HEK293 (cell line): ENCODE measurements at regions not wholly inside any gene's neighbourhood (a gene's known extent, or its start where the extent isn't known, plus 50 kb on each side); places are given as distances from the start of the nearest gene placed in this dataset.

ENCODE experiments used
- CTCF ChIA-PET: fragments of 350-600 bp; formaldehyde crosslinking; extraction: SDS; loops from one replicate; lab custom pipeline; 2021; ENCODE audit warnings: antibody characterized with exemption; lab: Yijun Ruan, JAX
- POLR2A ChIA-PET: fragments of 300-600 bp; formaldehyde crosslinking; extraction: SDS; loops from one replicate; lab custom pipeline; 2020; ENCODE audit warnings: antibody characterized with exemption, inconsistent platforms; lab: Yijun Ruan, JAX
- H3K27ac ChIP-seq: fragments of 200-500 bp; sonication (Bioruptor generic); 2 replicates; pipeline ENCODE4 v1.5.1; 2014; ENCODE audit warnings: low read depth, low read length, control low read depth, inconsistent platforms; ENCODE audit errors: extremely low read depth
- H3K36me3 ChIP-seq, 2 experiments: fragments of 200-500 bp in 1 of 2; sonication (Bioruptor generic) in 1 of 2; 1 replicate in 1 of 2; 2 replicates in 1 of 2; pipeline ENCODE4 v1.5.1; 2014 to 2017; ENCODE audit warnings: inconsistent platforms in 2 of 2, low read length in 2 of 2; ENCODE audit not compliant: control insufficient read depth in 2 of 2, insufficient read depth in 1 of 2
- H3K4me1 ChIP-seq: fragments of 200-500 bp; sonication (Bioruptor generic); 2 replicates; pipeline ENCODE4 v1.5.1; 2014; ENCODE audit warnings: mild to moderate bottlenecking, low read length, inconsistent platforms; ENCODE audit not compliant: control insufficient read depth, insufficient read depth
- H3K4me3 ChIP-seq: 2 replicates; pipeline ENCODE4 v1.5.1; 2011; ENCODE audit warnings: low read depth, mild to moderate bottlenecking, control low read depth, low read length, moderate library complexity
- H3K9me3 ChIP-seq: fragments of 200-500 bp; sonication (Bioruptor generic); 2 replicates; pipeline ENCODE4 v1.5.1; 2014; ENCODE audit warnings: low read depth, low read length, inconsistent platforms; ENCODE audit not compliant: control insufficient read depth, insufficient read depth
- BCL11A ChIP-seq: fragments of 450-650 bp; formaldehyde crosslinking; IDR thresholded peaks from 2 replicates; pipeline ENCODE4 v1.5.1; 2016; ENCODE audit warnings: low read depth, missing biosample characterization, missing genetic modification characterization
- GLIS1 ChIP-seq: fragments of 450-650 bp; formaldehyde crosslinking; IDR thresholded peaks from 2 replicates; pipeline ENCODE4 v1.5.1; 2016; ENCODE audit warnings: missing biosample characterization, missing genetic modification characterization
- ZFP37 ChIP-seq: fragments of 450-650 bp; formaldehyde crosslinking; IDR thresholded peaks from 2 replicates; pipeline ENCODE4 v1.5.1; 2016; ENCODE audit warnings: missing biosample characterization, missing genetic modification characterization
- ZFP41 ChIP-seq: fragments of 450-650 bp; formaldehyde crosslinking; IDR thresholded peaks from 2 replicates; pipeline ENCODE4 v1.5.1; 2016; ENCODE audit warnings: missing biosample characterization, missing genetic modification characterization, borderline replicate concordance
- ZNF140 ChIP-seq: fragments of 450-650 bp; formaldehyde crosslinking; IDR thresholded peaks from 2 replicates; pipeline ENCODE4 v1.5.1; 2016; ENCODE audit warnings: missing biosample characterization, missing genetic modification characterization
- ZNF175 ChIP-seq: fragments of 450-650 bp; formaldehyde crosslinking; IDR thresholded peaks from 2 replicates; pipeline ENCODE4 v1.5.1; 2016; ENCODE audit warnings: missing biosample characterization, missing genetic modification characterization
- ZNF302 ChIP-seq: fragments of 450-650 bp; formaldehyde crosslinking; IDR thresholded peaks from 2 replicates; pipeline ENCODE4 v1.5.1; 2016; ENCODE audit warnings: missing biosample characterization, missing genetic modification characterization, low read depth
- ZNF335 ChIP-seq: fragments of 450-650 bp; formaldehyde crosslinking; conservative IDR thresholded peaks from 2 replicates; pipeline ENCODE4 v1.5.1; 2016; ENCODE audit warnings: missing biosample characterization, missing genetic modification characterization
- ZNF341 ChIP-seq: fragments of 450-650 bp; formaldehyde crosslinking; IDR thresholded peaks from 2 replicates; pipeline ENCODE4; 2016; ENCODE audit warnings: low read depth, missing biosample characterization, missing genetic modification characterization
- ZNF629 ChIP-seq: fragments of 450-650 bp; formaldehyde crosslinking; IDR thresholded peaks from 2 replicates; pipeline ENCODE4 v1.5.1; 2017; ENCODE audit warnings: missing biosample characterization, missing genetic modification characterization
- ZNF677 ChIP-seq: fragments of 450-650 bp; IDR thresholded peaks from 2 replicates; pipeline ENCODE4 v1.5.0; 2018; ENCODE audit warnings: missing biosample characterization, mild to moderate bottlenecking, missing genetic modification characterization, moderate library complexity
- ZSCAN30 ChIP-seq: fragments of 450-650 bp; IDR thresholded peaks from 2 replicates; pipeline ENCODE4 v1.5.1; 2018; ENCODE audit warnings: missing biosample characterization, mild to moderate bottlenecking, missing genetic modification characterization, moderate library complexity
- ZXDB ChIP-seq: fragments of 450-650 bp; formaldehyde crosslinking; IDR thresholded peaks from 2 replicates; pipeline ENCODE4 v1.5.1; 2016; ENCODE audit warnings: missing biosample characterization, missing genetic modification characterization
- TF ChIP-seq, protein P1 (sequence below): fragments of 450-650 bp; formaldehyde crosslinking; IDR thresholded peaks from 2 replicates; pipeline ENCODE4 v1.5.1; 2016; ENCODE audit warnings: missing biosample characterization, missing genetic modification characterization
- TF ChIP-seq, protein P2 (sequence below): fragments of 450-650 bp; formaldehyde crosslinking; optimal IDR thresholded peaks from 2 replicates; pipeline ENCODE3; 2016; ENCODE audit warnings: missing biosample characterization, mild to moderate bottlenecking, missing genetic modification characterization
- TF ChIP-seq, protein P3 (sequence below): fragments of 450-650 bp; formaldehyde crosslinking; IDR thresholded peaks from 2 replicates; pipeline ENCODE4 v1.5.1; 2016; ENCODE audit warnings: missing biosample characterization, missing genetic modification characterization
- TF ChIP-seq, protein P4 (sequence below): fragments of 450-650 bp; formaldehyde crosslinking; IDR thresholded peaks from 2 replicates; pipeline ENCODE4 v1.5.1; 2016; ENCODE audit warnings: missing biosample characterization, missing genetic modification characterization
- TF ChIP-seq, protein P5 (sequence below): fragments of 450-650 bp; formaldehyde crosslinking; conservative IDR thresholded peaks from 2 replicates; pipeline ENCODE4 v1.5.1; 2016; ENCODE audit warnings: low read depth, missing biosample characterization, missing genetic modification characterization
- TF ChIP-seq, protein P6 (sequence below): fragments of 450-650 bp; formaldehyde crosslinking; IDR thresholded peaks from 2 replicates; pipeline ENCODE4 v1.5.1; 2017; ENCODE audit warnings: missing biosample characterization, mild to moderate bottlenecking, missing genetic modification characterization, moderate library complexity
- TF ChIP-seq, protein P7 (sequence below): fragments of 450-650 bp; formaldehyde crosslinking; IDR thresholded peaks from 2 replicates; pipeline ENCODE4 v1.5.1; 2016; ENCODE audit warnings: missing biosample characterization, missing genetic modification characterization

DNA sequence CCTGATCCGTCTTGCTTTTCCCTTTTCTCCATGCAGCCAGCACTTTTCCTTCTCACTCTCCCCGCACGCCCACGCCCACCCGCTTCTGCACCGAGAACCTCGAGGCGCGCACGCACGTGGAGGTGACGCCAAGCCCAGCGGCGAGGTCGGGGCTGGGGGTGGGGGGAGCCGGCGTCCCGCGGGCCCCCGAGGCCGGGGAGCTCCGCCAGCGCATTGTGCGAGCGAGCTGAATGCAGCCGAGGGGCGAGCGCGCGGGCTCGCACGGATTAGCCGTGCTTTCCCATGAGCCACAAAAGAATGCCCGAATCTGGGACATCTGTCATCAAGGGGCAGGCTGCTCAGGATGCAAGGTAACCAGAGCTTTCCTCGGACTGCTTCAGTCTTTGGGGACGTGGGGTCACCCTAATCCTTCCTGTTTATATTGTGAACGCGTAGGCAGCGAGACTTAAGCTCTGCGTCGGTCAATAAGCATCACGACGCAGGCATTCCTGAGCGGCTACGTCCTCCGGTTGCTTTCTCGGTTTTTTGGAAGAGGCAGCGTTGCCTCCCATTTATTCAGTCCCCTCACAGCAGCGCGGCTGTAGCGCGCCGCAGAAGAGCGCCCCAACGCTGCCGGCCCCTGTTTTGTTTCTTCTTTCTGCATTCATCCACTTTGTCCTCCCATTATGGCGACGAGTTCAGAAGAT lies 67.3 kb upstream of the AKT3 start:
- ChIA-PET CTCF (interaction anchor here (0.5 to 1.5 kb wide), 6 partner anchors 10 to 633 kb away, joined by 3 to 6 read pairs (median 3); no protein-coding TSS in a partner anchor), POLR2A (interaction anchor here (1.1 to 1.5 kb wide), 3 partner anchors 8 to 131 kb away, joined by 5 to 8 read pairs (median 5); no protein-coding TSS in a partner anchor)
- Histone ChIP-seq H3K27ac (no peak overlapping the region; the same call in 1 of the 2 replicates), H3K9me3 (no peaks in the 10 kb centered on the region), H3K4me3 (peak overlapping the region; percentile 54), H3K36me3 (no peaks in the 10 kb centered on the region), H3K4me1 (peaks cover 3% of the 10 kb centered on the region; the same call in 1 of the 2 replicates)
- TF ChIP-seq ZXDB (tag by site-specific recombination) (peak; percentile 53; the same call in 1 of the 2 replicates), ZNF335 (tag by site-specific recombination) (peak; percentile 94), ZNF629 (tag by site-specific recombination) (peak; percentile 80; the same call in 1 of the 2 replicates), GLIS1 (tag by site-specific recombination) (peak; percentile 11; the same call in 1 of the 2 replicates), ZSCAN30 (0 out of 2 replicates have a peak, but pooled peaks have one; percentile 37), ZFP37 (tag by site-specific recombination) (peak; percentile 59; the same call in 1 of the 2 replicates), ZFP41 (tag by site-specific recombination) (no peak), ZNF302 (tag by site-specific recombination) (no peak), ZNF341 (tag by site-specific recombination) (peak; percentile 44), BCL11A (tag by site-specific recombination) (no peak), ZNF677 (tag by site-specific recombination) (no peak), ZNF175 (no peak), ZNF140 (tag by site-specific recombination) (no peak)
- TF ChIP-seq, protein P1, sequence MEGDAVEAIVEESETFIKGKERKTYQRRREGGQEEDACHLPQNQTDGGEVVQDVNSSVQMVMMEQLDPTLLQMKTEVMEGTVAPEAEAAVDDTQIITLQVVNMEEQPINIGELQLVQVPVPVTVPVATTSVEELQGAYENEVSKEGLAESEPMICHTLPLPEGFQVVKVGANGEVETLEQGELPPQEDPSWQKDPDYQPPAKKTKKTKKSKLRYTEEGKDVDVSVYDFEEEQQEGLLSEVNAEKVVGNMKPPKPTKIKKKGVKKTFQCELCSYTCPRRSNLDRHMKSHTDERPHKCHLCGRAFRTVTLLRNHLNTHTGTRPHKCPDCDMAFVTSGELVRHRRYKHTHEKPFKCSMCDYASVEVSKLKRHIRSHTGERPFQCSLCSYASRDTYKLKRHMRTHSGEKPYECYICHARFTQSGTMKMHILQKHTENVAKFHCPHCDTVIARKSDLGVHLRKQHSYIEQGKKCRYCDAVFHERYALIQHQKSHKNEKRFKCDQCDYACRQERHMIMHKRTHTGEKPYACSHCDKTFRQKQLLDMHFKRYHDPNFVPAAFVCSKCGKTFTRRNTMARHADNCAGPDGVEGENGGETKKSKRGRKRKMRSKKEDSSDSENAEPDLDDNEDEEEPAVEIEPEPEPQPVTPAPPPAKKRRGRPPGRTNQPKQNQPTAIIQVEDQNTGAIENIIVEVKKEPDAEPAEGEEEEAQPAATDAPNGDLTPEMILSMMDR (tag by site-specific recombination): peak; percentile 69
- TF ChIP-seq, protein P2, sequence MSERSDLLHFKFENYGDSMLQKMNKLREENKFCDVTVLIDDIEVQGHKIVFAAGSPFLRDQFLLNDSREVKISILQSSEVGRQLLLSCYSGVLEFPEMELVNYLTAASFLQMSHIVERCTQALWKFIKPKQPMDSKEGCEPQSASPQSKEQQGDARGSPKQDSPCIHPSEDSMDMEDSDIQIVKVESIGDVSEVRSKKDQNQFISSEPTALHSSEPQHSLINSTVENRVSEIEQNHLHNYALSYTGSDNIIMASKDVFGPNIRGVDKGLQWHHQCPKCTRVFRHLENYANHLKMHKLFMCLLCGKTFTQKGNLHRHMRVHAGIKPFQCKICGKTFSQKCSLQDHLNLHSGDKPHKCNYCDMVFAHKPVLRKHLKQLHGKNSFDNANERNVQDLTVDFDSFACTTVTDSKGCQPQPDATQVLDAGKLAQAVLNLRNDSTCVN: peak; percentile 96
- TF ChIP-seq, protein P3, sequence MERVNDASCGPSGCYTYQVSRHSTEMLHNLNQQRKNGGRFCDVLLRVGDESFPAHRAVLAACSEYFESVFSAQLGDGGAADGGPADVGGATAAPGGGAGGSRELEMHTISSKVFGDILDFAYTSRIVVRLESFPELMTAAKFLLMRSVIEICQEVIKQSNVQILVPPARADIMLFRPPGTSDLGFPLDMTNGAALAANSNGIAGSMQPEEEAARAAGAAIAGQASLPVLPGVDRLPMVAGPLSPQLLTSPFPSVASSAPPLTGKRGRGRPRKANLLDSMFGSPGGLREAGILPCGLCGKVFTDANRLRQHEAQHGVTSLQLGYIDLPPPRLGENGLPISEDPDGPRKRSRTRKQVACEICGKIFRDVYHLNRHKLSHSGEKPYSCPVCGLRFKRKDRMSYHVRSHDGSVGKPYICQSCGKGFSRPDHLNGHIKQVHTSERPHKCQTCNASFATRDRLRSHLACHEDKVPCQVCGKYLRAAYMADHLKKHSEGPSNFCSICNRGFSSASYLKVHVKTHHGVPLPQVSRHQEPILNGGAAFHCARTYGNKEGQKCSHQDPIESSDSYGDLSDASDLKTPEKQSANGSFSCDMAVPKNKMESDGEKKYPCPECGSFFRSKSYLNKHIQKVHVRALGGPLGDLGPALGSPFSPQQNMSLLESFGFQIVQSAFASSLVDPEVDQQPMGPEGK (tag by site-specific recombination): peak; percentile 82
- TF ChIP-seq, protein P4, sequence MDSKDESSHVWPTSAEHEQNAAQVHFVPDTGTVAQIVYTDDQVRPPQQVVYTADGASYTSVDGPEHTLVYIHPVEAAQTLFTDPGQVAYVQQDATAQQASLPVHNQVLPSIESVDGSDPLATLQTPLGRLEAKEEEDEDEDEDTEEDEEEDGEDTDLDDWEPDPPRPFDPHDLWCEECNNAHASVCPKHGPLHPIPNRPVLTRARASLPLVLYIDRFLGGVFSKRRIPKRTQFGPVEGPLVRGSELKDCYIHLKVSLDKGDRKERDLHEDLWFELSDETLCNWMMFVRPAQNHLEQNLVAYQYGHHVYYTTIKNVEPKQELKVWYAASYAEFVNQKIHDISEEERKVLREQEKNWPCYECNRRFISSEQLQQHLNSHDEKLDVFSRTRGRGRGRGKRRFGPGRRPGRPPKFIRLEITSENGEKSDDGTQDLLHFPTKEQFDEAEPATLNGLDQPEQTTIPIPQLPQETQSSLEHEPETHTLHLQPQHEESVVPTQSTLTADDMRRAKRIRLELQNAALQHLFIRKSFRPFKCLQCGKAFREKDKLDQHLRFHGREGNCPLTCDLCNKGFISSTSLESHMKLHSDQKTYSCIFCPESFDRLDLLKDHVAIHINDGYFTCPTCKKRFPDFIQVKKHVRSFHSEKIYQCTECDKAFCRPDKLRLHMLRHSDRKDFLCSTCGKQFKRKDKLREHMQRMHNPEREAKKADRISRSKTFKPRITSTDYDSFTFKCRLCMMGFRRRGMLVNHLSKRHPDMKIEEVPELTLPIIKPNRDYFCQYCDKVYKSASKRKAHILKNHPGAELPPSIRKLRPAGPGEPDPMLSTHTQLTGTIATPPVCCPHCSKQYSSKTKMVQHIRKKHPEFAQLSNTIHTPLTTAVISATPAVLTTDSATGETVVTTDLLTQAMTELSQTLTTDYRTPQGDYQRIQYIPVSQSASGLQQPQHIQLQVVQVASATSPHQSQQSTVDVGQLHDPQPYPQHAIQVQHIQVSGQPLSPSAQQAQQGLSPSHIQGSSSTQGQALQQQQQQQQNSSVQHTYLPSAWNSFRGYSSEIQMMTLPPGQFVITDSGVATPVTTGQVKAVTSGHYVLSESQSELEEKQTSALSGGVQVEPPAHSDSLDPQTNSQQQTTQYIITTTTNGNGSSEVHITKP (tag by site-specific recombination): peak; percentile 92
- TF ChIP-seq, protein P5, sequence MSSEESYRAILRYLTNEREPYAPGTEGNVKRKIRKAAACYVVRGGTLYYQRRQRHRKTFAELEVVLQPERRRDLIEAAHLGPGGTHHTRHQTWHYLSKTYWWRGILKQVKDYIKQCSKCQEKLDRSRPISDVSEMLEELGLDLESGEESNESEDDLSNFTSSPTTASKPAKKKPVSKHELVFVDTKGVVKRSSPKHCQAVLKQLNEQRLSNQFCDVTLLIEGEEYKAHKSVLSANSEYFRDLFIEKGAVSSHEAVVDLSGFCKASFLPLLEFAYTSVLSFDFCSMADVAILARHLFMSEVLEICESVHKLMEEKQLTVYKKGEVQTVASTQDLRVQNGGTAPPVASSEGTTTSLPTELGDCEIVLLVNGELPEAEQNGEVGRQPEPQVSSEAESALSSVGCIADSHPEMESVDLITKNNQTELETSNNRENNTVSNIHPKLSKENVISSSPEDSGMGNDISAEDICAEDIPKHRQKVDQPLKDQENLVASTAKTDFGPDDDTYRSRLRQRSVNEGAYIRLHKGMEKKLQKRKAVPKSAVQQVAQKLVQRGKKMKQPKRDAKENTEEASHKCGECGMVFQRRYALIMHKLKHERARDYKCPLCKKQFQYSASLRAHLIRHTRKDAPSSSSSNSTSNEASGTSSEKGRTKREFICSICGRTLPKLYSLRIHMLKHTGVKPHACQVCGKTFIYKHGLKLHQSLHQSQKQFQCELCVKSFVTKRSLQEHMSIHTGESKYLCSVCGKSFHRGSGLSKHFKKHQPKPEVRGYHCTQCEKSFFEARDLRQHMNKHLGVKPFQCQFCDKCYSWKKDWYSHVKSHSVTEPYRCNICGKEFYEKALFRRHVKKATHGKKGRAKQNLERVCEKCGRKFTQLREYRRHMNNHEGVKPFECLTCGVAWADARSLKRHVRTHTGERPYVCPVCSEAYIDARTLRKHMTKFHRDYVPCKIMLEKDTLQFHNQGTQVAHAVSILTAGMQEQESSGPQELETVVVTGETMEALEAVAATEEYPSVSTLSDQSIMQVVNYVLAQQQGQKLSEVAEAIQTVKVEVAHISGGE: peak; percentile 54; the same call in 1 of the 2 replicates
- TF ChIP-seq, protein P6, sequence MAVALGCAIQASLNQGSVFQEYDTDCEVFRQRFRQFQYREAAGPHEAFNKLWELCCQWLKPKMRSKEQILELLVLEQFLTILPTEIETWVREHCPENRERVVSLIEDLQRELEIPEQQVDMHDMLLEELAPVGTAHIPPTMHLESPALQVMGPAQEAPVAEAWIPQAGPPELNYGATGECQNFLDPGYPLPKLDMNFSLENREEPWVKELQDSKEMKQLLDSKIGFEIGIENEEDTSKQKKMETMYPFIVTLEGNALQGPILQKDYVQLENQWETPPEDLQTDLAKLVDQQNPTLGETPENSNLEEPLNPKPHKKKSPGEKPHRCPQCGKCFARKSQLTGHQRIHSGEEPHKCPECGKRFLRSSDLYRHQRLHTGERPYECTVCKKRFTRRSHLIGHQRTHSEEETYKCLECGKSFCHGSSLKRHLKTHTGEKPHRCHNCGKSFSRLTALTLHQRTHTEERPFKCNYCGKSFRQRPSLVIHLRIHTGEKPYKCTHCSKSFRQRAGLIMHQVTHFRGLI (tag by site-specific recombination): peak; percentile 45; the same call in 1 of the 2 replicates
- TF ChIP-seq, protein P7, sequence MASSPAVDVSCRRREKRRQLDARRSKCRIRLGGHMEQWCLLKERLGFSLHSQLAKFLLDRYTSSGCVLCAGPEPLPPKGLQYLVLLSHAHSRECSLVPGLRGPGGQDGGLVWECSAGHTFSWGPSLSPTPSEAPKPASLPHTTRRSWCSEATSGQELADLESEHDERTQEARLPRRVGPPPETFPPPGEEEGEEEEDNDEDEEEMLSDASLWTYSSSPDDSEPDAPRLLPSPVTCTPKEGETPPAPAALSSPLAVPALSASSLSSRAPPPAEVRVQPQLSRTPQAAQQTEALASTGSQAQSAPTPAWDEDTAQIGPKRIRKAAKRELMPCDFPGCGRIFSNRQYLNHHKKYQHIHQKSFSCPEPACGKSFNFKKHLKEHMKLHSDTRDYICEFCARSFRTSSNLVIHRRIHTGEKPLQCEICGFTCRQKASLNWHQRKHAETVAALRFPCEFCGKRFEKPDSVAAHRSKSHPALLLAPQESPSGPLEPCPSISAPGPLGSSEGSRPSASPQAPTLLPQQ (tag by site-specific recombination): peak; percentile 65; the same call in 1 of the 2 replicates
